A673 (cell line): ENCODE measurements at regions not wholly inside any gene's neighbourhood (a gene's known extent, or its start where the extent isn't known, plus 50 kb on each side); places are given as distances from the start of the nearest gene placed in this dataset.

Experiments used
- BruUV-seq: library from RNA; stranded (reverse); fragments of 400-500 nt; replicated peaks from 2 replicates; lab custom pipeline; 2021; lab: Mats Ljungman, UMichigan
- CTCF ChIA-PET: fragments of 300-600 bp; sonication (Branson Sonifier 250); formaldehyde crosslinking; loops from one replicate; lab custom pipeline; 2022; ENCODE audit warnings: antibody characterized with exemption; lab: Charles Lee
- POLR2A ChIA-PET: fragments of 300-600 bp; sonication (Branson Sonifier 250); formaldehyde crosslinking; loops from one replicate; lab custom pipeline; 2022; ENCODE audit warnings: antibody characterized with exemption; ENCODE audit not compliant: low non-redundant PET; lab: Charles Lee
- DNase-seq: peaks from one replicate; pipeline ENCODE4 v3.0.0-alpha.2; 2015; ENCODE audit warnings: low spot score
- H3K27ac ChIP-seq: fragments of 200-600 bp; sonication (generic); 2 replicates; pipeline ENCODE4 v1.5.1; 2016; ENCODE audit warnings: mixed run types, low read depth, mild to moderate bottlenecking, mixed read lengths, antibody characterized with exemption, low read length; ENCODE audit not compliant: poor library complexity, severe bottlenecking
- H3K27me3 ChIP-seq: fragments of 200-600 bp; sonication (generic); replicated peaks from 2 replicates; pipeline ENCODE4 v1.6.1; 2017; ENCODE audit warnings: mixed run types, low read depth, mild to moderate bottlenecking, mixed read lengths, antibody characterized with exemption, low read length; ENCODE audit not compliant: insufficient read depth, poor library complexity
- H3K36me3 ChIP-seq: fragments of 200-600 bp; sonication (generic); 2 replicates; pipeline ENCODE4 v1.6.1; 2016; ENCODE audit warnings: mixed run types, mild to moderate bottlenecking, mixed read lengths, antibody characterized with exemption, low read length; ENCODE audit not compliant: insufficient read depth, poor library complexity, severe bottlenecking
- H3K4me1 ChIP-seq: fragments of 200-600 bp; sonication (generic); 2 replicates; pipeline ENCODE4 v1.6.1; 2017; ENCODE audit warnings: mixed run types, mild to moderate bottlenecking, mixed read lengths, antibody characterized with exemption, low read length; ENCODE audit not compliant: insufficient read depth, poor library complexity, severe bottlenecking
- H3K4me3 ChIP-seq: fragments of 200-600 bp; sonication (generic); 2 replicates; pipeline ENCODE4 v1.5.1; 2016; ENCODE audit warnings: low read depth, mixed run types, mild to moderate bottlenecking, mixed read lengths, low read length; ENCODE audit not compliant: poor library complexity, severe bottlenecking
- H3K9me3 ChIP-seq: fragments of 200-600 bp; sonication (generic); 2 replicates; pipeline ENCODE4 v1.6.1; 2016; ENCODE audit warnings: mixed run types, low read depth, mild to moderate bottlenecking, mixed read lengths, antibody characterized with exemption, low read length; ENCODE audit not compliant: poor library complexity, severe bottlenecking
- EZH2 ChIP-seq: fragments of 200-600 bp; sonication (generic); IDR thresholded peaks from 2 replicates; pipeline ENCODE4 v1.6.1; 2017; ENCODE audit warnings: borderline replicate concordance, low read depth, mild to moderate bottlenecking, mixed read lengths, antibody characterized with exemption, low read length; ENCODE audit not compliant: poor library complexity, severe bottlenecking
- intact Hi-C: fragments of 100-400 bp; cut with micrococcal nuclease; formaldehyde crosslinking; loops from one replicate; pipeline ENCODE4 v1.10.0; 2022; ENCODE audit not compliant: unreplicated experiment
- TF ChIP-seq, protein P1 (sequence below): fragments of 300-800, 200-600 bp; sonication (generic); conservative IDR thresholded peaks from 2 replicates; pipeline ENCODE4 v1.5.1; 2017; ENCODE audit warnings: low read depth, mild to moderate bottlenecking, antibody characterized with exemption, low read length, moderate library complexity, mixed read lengths

GRCh38 chr9:72464857-72465592, 56.4 kb upstream of the TMC1 start:
- intact Hi-C loops, result no loop called here
- Histone ChIP-seq H3K9me3 (no peaks in the 10 kb centered on the region), H3K27me3 (no peaks in the 10 kb centered on the region), H3K4me3 (no peak overlapping the region), H3K4me1 (no peaks in the 10 kb centered on the region), H3K36me3 (no peaks in the 10 kb centered on the region), H3K27ac (no peak overlapping the region)
- CTCF ChIA-PET, result no interaction called here
- no peak for TF ChIP-seq EZH2
- TF ChIP-seq, protein P1, sequence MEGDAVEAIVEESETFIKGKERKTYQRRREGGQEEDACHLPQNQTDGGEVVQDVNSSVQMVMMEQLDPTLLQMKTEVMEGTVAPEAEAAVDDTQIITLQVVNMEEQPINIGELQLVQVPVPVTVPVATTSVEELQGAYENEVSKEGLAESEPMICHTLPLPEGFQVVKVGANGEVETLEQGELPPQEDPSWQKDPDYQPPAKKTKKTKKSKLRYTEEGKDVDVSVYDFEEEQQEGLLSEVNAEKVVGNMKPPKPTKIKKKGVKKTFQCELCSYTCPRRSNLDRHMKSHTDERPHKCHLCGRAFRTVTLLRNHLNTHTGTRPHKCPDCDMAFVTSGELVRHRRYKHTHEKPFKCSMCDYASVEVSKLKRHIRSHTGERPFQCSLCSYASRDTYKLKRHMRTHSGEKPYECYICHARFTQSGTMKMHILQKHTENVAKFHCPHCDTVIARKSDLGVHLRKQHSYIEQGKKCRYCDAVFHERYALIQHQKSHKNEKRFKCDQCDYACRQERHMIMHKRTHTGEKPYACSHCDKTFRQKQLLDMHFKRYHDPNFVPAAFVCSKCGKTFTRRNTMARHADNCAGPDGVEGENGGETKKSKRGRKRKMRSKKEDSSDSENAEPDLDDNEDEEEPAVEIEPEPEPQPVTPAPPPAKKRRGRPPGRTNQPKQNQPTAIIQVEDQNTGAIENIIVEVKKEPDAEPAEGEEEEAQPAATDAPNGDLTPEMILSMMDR, result no peak
- DNase-seq, result no peak
- BruUV-seq, result no TSS peak
- POLR2A ChIA-PET, result no interaction called here

- DNase-seq, result no peak
- no peaks in the 10 kb centered on the region for H3K27me3 ChIP-seq
- POLR2A ChIA-PET, result no interaction called here
- no peaks in the 10 kb centered on the region for H3K9me3 ChIP-seq
- BruUV-seq, result no TSS peak
- no peaks in the 10 kb centered on the region for H3K36me3 ChIP-seq
- intact Hi-C loops, result no loop called here
- CTCF ChIA-PET, result no interaction called here
- TF ChIP-seq, protein P1, result no peak
- TF ChIP-seq EZH2, result no peak
- no peaks in the 10 kb centered on the region for H3K4me1 ChIP-seq
- H3K4me3 ChIP-seq, result no peak overlapping the region
- no peak overlapping the region for H3K27ac ChIP-seq
These were observed 59.1 kb upstream of the TMC1 start for GRCh38 chr9:72462340-72462739.

DNA sequence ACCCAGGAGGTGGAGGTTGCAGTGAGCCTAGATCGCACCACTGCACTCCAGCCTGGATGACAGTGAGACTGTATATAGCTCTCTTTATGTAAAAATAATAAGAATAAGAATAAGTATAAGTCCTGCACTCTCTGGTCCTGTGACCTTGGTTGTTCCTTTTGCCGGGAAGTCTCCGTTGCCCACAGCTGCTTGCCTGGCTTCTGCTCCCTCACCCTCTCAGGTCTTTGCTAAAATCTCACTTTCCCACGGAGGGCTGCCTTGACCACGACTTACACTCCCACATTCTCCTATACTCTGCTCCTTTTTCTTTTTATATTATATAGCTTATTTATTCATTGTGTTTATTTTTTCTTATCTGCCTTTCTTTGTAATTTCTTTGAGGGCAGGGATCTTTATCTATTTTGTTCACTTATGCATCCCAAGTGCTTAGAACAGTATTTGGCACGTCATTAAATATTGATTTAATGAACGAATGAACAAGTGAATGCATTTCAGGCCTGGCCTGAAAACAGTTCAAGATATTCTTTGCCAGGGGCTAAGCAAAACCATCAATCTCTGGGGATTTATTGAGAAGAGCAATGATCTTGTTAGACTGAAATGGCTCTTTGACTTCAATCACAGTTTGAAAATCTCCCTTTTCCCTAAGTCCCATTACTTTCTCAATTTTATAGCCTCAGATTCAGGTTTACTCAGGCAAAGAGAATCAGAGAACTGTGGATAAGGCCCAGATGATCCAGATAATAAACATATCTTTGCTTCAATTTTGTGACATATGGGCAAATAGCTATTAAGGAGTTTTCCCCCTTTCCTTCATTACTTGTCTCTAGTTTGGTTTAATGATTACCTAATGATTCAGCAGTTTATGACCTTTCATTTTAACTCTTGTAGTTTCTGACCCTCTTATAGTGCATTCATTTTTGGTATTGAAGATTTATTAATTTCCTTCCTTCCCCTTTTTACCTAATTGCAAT, 60.8 kb upstream of the TMC1 start:
- H3K36me3 ChIP-seq, result no peaks in the 10 kb centered on the region
- no peaks in the 10 kb centered on the region for H3K9me3 ChIP-seq
- TF ChIP-seq EZH2, result no peak
- TF ChIP-seq, protein P1, result no peak
- BruUV-seq, result no TSS peak
- intact Hi-C loops, result no loop called here
- no peaks in the 10 kb centered on the region for H3K27me3 ChIP-seq
- CTCF ChIA-PET, result no interaction called here
- no peaks in the 10 kb centered on the region for H3K4me1 ChIP-seq
- no peak overlapping the region for H3K27ac ChIP-seq
- POLR2A ChIA-PET, result no interaction called here
- no peak for DNase-seq
- H3K4me3 ChIP-seq, result no peak overlapping the region
